ENCODE measurements at regions not wholly inside any gene's neighbourhood (a gene's known extent, or its start where the extent isn't known, plus 50 kb on each side); places are given as distances from the start of the nearest gene placed in this dataset.
A peak's percentile ranks its signal among the peaks of the same experiment; 100 is the strongest.
"Not testable (repeated sequence)": the region's sequence is repeated elsewhere in the genome, so short reads cannot be mapped to it uniquely, and the experiment has no call there.

DNA sequence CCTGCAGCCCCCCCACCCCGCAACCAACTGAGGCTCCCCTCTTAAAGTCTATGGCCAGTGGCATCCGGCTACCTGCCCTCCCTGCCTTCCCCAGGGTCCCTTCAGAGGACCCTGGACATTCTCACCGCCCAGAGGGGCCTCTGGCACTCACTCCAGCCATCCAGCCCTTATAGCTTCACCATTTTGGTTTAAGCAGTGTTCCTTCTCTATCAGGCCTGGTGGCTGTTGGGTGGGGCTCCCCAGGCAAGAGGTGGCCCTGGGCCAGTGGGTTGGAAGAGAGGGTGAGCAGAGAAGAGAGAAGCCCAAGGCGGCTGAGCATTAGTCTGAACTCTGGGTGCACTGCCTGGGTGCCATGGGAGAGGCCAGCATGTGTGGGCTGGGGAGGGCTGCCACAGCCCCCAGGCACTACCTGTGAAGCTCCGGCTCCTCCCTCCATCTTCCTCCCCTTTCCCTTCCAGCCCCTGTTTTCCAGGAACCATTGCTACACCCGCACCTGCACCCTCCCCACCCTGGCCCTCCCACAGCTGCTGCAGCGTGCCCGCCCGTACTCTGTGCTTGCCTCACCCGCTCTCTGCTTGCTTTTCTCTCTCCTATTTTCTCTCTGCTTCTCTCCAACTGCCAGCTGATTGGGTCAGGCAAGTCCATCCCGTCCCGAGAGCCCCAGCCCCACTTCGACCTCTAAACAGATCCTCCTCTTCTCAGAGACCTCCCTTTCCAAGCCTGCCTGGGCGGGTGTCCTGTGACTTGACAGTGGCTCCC lies 168.2 kb downstream of the TBC1D2B start:
- no peak for DNase-seq

GRCh38 chr15:77908752-77909111 lies 168.8 kb downstream of the TBC1D2B start:
- not testable (repeated sequence) for DNase-seq

- DNase-seq = peak in 2 of 3 experiments; percentile 10 to 56
These were observed 169.4 kb downstream of the TBC1D2B start for GRCh38 chr15:77907824-77908751.

DNA sequence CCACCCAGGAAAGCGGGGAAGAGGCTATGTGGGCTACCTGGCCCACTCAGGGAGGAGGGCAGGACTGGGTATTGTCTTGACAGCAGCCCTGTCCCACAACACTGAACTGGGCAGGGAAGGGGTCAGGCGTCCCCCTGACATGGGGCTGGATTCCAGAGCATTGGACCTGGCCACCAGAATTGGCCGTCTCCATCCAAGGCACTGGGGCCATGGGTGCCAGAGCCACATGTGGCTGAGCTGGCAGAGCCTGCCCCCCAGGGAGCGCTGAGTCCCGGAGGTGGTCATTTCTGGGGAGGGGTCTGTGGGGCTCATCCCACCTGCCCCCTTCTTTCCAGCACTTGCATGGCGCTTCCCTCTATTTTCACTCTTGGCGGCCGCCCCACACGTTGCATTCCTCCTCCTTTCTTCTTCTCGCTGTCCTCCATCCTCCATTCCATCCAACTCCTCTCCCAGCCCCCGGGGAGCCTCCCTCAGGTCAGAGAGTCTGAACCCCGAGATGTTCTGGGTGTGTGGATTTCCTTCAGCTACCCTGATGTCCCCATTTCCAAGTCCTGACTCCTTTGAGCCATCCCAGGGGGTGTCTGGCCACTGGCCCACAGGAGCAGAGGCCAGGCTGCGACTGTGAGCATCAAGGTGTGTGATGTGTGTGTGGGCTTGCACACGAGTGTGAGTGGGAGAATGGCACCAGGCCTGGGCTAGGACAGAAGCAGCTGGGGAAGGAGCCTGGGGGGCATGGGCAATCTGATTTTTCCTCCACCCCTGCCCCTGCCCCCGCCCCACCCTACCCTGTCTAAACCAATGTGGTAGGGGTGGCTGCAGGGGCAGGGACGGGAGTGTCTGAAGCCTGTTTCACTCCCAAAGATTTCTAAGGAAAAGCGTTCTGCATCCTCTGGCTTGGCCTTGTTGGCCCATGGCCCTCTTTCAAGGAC lies 171.2 kb downstream of the TBC1D2B start:
- DNase-seq = not testable (repeated sequence)

- no peak for DNase-seq
These were observed 172.1 kb downstream of the TBC1D2B start for GRCh38 chr15:77905301-77905920.

- no peak for DNase-seq
These were observed 172.6 kb downstream of the TBC1D2B start for GRCh38 chr15:77904901-77905300.

- DNase-seq = no peak
These were observed 173.1 kb downstream of the TBC1D2B start for GRCh38 chr15:77904436-77904821.

DNA sequence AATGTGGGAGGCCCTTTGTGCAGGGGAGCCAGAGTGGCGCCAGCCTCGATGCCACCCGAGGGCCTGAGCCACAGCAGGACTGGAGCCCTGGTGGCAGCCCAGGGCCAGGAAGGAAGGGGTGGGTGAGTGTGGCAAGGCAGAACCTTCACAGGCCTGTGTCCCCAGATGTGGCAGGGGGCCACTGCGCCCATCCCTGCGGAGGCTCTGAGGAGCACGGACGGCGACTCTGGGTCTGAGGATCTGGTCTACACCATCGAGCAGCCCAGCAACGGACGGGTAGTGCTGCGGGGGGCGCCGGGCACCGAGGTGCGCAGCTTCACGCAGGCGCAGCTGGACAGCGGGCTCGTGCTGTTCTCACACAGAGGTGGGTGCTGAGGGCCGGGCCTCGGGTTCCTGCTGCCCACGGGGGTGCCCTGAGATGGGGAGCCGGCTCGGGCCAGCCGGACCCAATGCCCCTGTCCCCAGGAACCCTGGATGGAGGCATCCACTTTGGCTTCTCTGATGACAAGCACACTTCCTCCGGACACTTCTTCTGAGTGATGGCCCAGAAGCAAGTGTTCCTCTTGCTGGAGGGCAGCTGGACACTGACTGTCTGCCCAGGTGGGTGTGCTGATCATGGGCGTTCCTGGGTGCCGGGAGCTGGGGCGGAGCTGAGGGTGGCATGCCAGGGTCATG lies 173.6 kb downstream of the TBC1D2B start:
- DNase-seq = not testable (repeated sequence)

DNA sequence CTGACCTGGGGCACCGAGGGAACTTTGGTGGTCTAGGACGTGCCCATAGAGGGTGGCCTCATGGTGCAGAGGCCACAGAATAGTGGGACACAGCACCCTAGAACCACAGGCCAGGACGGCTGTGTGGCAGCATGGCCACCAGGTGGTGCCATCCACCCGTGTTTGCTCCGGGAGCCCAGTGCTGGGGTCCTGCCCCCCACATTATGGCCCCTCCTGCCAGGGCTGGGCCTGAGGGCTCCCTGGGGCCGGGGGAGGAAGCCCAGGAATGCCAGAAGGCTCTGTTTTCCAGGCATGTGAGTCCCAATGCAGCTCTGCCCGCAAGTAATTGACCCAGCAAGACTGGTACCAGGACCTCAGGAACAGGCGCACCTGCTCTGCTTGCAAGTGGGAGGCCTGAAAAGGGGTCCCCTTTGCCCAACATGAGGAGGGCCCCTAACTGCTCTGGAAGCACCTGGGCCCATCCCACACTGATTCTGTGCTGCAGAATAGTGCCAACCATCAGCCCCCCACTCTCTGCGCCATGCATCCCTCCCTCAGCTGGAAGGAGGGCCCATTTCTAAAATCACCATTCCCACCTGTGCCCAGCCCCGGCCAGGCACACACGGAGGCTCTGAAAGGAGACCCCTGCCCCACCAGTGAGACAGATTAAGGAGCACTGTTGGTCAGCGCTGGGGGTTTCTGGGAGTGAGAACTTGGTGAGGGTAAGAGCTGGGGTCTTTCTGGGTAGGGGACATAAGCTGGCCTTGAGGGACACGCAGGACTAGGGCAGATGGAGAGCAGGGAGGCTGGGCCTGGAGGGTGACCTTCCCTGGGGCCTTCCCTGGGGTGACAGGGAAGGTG lies 174.4 kb downstream of the TBC1D2B start:
- peak in 1 of 3 experiments; percentile 19 for DNase-seq

DNA sequence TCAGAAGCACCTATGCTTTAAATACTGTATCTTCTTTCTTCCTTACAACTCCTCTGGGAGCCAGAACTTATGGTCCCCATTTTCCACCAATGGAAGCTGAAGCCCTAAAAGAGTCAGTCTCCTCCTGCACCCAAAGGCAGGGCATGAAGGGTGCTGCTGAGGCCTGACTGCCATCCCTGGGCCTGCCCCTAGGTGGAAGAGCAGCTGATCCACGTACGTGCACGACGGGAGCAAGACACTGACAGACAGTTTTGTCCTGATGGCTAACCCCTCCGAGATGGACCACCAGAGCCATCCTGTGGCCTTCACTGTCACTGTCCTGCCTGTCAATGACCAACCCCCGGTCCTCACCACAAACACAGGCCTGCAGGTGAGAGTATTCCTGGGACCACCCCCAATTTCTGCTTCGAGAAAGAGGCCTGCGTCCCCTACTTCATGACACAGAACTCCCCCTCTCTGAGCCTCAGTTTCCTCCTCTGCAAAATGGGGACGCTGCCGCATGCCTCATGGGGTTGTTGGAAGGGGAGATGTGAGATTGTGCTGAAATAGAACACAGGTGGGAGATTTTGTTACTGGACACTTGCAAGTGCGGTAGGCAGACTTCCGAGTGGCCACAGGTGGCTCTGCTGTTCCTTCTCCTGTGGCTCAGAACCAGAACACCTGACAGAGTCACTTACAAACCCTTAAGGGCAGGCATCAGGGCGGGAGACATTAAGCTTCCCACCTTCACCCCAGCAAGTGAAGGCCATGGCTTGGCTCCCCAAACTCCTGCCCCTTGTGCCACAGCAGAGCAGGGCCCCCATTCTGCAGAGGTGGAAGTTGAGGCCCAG lies 175.4 kb downstream of the TBC1D2B start:
- DNase-seq = no peak

- no peak for DNase-seq
These were observed 176.1 kb downstream of the TBC1D2B start for GRCh38 chr15:77901251-77901881.

DNA sequence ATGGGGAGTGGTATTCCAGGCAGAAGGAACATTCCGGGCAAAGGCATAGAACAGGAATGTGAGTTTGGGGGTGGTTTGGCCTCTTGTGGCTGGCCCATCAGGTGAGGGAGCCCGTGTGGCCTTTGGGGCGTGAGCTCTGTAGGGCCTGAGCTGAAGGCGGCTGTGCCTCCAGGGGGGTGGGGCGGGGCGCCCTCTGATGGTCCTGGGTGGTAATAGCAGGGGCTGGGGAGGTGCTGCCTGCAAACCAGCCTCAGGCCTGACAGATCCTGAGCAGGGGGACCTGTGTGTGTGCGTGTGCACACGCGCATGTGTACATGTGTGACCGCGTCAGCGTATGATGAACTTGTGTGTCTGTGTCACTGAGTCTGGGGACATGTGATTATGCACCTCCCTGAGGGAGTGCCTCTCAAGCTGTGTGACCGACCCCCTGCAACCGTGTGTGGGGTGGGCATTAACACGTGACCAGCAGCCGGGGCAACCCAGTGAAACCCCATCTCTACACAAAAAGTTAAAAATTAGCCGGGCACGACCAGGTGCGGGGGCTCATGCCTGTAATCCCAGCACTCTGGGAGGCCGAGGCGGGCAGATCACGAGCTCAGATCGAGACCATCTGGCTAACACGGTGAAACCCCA lies 177.1 kb downstream of the TBC1D2B start:
- DNase-seq = peak in 1 of 3 experiments; percentile 16

DNA sequence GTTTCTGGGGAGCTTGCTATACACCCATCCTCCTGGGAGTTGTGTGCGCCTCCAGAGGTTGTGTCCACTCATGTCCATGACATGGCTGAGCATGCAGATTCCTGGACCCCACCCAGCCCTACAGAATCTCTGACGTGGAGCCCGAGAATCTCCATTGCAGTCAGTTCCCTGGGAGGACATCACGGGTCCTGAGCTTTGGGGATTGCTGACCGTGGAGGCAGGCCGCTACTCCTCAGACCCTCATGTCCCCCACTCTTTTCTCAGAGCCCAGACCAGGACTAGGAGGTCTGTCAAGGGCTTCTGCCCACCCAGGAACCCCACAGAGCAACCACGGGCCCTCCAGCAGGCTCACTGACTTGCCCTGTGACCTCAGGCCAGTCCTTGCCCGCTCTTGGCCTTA lies 177.7 kb downstream of the TBC1D2B start:
- not testable (repeated sequence) for DNase-seq

DNA sequence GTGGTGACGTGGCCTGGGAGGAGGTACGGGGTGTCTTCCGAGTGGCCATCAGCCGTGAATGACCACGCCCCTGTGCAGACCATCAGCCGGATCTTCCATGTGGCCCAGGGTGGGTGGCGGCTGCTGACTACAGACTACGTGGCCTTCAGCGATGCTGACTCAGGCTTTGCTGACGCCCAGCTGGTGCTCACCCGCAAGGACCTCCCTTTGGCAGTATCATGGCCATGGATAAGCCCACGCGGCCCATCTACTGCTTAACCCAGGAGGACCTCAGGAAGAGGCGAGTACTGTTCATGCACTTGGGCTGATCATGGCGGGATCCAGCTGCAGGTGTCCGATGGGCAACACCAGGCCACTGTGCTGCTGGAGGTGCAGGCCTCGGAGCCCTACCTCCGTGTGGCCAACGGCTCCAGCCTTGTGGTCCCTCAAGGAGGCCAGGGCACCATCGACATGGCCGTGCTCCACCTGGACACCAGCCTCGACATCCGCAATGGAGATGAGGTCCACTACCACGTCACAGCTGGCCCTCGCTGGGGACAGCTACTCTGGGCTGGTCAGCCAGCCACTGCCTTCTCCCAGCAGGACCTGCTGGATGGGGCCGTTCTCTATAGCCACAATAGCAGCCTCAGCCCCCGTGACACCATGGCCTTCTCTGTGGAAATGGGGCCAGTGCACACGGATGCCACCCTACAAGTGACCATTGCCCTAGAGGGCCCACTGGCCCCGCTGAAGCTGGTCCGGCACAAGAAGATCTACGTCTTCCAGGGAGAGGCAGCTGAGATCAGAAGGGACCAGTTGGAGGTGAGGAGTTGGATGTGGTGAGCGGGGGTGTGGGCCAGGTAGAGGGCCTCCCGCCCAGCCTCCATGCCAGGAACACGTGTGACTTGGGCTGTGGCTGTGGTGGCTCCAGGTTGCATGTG lies 178.4 kb downstream of the TBC1D2B start:
- no peak for DNase-seq

DNA sequence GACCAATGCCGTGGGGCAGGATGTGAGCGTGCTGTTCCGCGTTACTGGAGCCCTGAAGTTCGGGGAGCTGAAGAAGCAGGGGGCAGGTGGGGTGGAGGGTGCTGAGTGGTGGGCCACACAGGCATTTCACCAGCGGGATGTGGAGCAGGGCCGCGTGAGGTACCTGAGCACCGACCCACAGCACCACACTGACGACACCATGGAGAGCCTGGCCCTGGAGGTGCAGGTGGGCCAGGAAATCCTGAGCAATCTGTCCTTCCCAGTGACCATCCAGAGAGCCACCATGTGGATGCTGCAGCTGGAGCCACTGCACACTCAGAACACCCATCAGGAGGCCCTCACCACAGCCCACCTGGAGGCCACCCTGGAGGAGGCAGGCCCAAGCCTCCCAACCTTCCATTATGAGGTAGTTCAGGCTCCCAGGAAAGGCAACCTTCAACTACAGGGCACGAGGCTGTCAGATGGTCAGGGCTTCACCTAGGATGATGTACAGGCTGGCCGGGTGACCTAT lies 179.6 kb downstream of the TBC1D2B start:
- no peak for DNase-seq

DNA sequence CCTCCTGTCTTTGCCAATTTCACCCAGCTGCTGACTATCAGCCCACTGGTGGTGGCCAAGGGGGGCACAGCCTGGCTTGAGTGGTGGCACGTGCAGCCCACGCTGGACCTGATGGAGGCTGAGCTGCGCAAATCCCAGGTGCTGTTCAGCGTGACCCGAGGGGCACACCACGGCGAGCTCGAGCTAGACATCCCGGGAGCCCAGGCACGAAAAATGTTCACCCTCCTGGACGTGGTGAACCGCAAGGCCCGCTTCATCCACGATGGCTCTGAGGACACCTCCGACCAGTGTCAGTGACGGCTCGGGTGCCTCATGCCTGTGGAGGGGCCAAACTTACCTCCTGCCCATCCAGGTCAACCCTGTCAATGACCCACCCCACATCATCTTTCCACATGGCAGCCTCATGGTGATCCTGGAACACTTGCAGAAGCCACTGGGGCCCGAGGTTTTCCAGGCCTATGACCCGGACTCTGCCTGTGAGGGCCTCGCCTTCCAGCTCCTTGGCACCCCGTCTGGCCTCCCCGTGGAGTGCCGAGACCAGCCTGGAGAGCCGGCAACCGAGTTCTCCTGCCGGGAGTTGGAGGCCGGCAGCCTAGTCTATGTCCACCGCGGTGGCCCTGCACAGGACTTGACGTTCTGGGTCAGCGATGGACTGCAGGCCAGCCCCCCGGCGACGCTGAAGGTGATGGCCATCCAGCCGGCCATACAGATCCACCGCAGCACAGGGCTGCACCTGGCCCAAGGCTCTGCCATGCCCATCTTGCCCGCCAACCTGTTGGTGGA lies 180.2 kb downstream of the TBC1D2B start:
- not testable (repeated sequence) for DNase-seq
